ENCODE measurements at regions not wholly inside any gene's neighbourhood (a gene's known extent, or its start where the extent isn't known, plus 50 kb on each side); places are given as distances from the start of the nearest gene placed in this dataset.

- TF ChIP-seq ZZZ3 (CRISPR knock-in tag; IDR thresholded peaks at IDR 0.05; ENCODE audit: borderline replicate concordance) (no peak), CTCF (CRISPR knock-in tag; IDR thresholded peaks at IDR 0.05) (no peak)
Observed at GRCh38 chr16:73337373-73338296, 289.7 kb upstream of the ZFHX3 start.

Measured in HepG2 (cell line).